ENCODE measurements at regions not wholly inside any gene's neighbourhood (a gene's known extent, or its start where the extent isn't known, plus 50 kb on each side); places are given as distances from the start of the nearest gene placed in this dataset.

DNA sequence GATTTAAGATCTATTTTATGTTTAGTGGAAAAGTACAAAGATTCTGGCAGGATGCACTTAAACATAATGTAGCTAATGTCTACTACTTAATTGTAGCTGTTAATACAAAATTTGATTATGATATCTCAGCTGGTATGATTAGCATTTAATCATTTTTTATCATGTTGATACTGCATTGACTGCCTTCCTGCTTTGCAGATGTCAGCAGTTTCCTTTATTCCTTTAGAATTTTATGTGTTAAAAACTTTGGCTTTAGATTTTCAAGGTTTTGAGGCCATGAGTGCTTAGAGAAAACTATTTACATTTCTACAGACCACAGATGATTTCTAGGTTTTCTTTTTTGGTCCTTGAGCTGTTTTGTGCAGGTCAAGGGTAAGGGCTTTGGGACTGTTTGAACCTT is 152.2 kb downstream of the ZNF326 start:
- no peak overlapping the region for H3K4me3 ChIP-seq
- H3K27ac ChIP-seq, result no peak overlapping the region
- ChIA-PET CTCF (no interaction called here), POLR2A (no interaction called here)
- DNase-seq (ENCODE audit: low read depth in 1 of 2, low spot score in 1 of 2), result no peak
- H3K4me2 ChIP-seq, result no peak overlapping the region
- H3K9me3 ChIP-seq, result no peaks in the 10 kb centered on the region
- no peak for FAIRE-seq
- H3K4me1 ChIP-seq, result no peaks in the 10 kb centered on the region
- no peak for ATAC-seq
- TF ChIP-seq, protein P1, sequence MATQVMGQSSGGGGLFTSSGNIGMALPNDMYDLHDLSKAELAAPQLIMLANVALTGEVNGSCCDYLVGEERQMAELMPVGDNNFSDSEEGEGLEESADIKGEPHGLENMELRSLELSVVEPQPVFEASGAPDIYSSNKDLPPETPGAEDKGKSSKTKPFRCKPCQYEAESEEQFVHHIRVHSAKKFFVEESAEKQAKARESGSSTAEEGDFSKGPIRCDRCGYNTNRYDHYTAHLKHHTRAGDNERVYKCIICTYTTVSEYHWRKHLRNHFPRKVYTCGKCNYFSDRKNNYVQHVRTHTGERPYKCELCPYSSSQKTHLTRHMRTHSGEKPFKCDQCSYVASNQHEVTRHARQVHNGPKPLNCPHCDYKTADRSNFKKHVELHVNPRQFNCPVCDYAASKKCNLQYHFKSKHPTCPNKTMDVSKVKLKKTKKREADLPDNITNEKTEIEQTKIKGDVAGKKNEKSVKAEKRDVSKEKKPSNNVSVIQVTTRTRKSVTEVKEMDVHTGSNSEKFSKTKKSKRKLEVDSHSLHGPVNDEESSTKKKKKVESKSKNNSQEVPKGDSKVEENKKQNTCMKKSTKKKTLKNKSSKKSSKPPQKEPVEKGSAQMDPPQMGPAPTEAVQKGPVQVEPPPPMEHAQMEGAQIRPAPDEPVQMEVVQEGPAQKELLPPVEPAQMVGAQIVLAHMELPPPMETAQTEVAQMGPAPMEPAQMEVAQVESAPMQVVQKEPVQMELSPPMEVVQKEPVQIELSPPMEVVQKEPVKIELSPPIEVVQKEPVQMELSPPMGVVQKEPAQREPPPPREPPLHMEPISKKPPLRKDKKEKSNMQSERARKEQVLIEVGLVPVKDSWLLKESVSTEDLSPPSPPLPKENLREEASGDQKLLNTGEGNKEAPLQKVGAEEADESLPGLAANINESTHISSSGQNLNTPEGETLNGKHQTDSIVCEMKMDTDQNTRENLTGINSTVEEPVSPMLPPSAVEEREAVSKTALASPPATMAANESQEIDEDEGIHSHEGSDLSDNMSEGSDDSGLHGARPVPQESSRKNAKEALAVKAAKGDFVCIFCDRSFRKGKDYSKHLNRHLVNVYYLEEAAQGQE (IDR thresholded peaks at IDR 0.05), result no peak
- TF ChIP-seq, protein P2, sequence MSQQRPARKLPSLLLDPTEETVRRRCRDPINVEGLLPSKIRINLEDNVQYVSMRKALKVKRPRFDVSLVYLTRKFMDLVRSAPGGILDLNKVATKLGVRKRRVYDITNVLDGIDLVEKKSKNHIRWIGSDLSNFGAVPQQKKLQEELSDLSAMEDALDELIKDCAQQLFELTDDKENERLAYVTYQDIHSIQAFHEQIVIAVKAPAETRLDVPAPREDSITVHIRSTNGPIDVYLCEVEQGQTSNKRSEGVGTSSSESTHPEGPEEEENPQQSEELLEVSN (IDR thresholded peaks at IDR 0.05; ENCODE audit: borderline replicate concordance, low read depth), result no peak
- TF ChIP-seq MAFK (IDR thresholded peaks at IDR 0.05; ENCODE audit: partially characterized antibody), result peak; percentile 30
- no peak for TF ChIP-seq POLR2AphosphoS2 (conservative IDR thresholded peaks at IDR 0.05; ENCODE audit: low read length)

DNA sequence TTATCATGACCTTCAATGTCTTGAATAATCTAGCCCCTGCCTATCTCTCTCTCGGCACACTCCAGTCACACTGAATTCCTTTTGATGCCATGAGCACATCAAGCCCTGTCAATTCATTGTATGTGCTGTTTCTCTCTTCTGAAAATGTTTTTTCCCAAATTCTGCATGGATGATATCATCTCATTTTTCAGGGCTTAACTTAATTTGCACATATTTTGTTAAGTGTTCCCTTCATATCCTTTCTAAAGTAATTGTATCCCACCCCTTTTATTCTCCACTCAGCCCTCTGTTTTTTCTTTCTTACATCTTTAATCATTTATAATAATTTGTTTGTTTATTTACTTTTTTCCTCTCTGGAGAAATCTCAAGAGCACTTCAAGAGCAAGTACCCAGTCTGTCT is 149.9 kb downstream of the ZNF326 start:
- DNase-seq (ENCODE audit: low read depth in 1 of 2, low spot score in 1 of 2) (no peak), FAIRE-seq (no peak), ATAC-seq (no peak)
- Histone ChIP-seq H3K4me1 (no peaks in the 10 kb centered on the region), H3K9me3 (no peaks in the 10 kb centered on the region; the same call in 2 of the 3 replicates), H3K4me3 (no peak overlapping the region), H3K4me2 (no peak overlapping the region), H3K27ac (no peak overlapping the region)
- 3% methylated on average over 1 of the region's 1 CpG for WGBS (ENCODE audit: missing lambda C conversion rate)
- POLR2A ChIA-PET, result no interaction called here
- TF ChIP-seq, protein P3, sequence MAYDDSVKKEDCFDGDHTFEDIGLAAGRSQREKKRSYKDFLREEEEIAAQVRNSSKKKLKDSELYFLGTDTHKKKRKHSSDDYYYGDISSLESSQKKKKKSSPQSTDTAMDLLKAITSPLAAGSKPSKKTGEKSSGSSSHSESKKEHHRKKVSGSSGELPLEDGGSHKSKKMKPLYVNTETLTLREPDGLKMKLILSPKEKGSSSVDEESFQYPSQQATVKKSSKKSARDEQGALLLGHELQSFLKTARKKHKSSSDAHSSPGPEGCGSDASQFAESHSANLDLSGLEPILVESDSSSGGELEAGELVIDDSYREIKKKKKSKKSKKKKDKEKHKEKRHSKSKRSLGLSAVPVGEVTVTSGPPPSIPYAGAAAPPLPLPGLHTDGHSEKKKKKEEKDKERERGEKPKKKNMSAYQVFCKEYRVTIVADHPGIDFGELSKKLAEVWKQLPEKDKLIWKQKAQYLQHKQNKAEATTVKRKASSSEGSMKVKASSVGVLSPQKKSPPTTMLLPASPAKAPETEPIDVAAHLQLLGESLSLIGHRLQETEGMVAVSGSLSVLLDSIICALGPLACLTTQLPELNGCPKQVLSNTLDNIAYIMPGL (CRISPR knock-in tag; IDR thresholded peaks at IDR 0.05; ENCODE audit: borderline replicate concordance), result no peak
- TF ChIP-seq NFE2L2 (conservative IDR thresholded peaks at IDR 0.05; ENCODE audit: low read length) (no peak), TFCP2L1 (CRISPR knock-in tag; IDR thresholded peaks at IDR 0.05) (no peak), RCOR1 (IDR thresholded peaks at IDR 0.05; ENCODE audit: low read depth, low read length) (no peak), ZFP36 (IDR thresholded peaks at IDR 0.05; ENCODE audit: borderline replicate concordance, partially characterized antibody) (no peak), NPAS2 (CRISPR knock-in tag; IDR thresholded peaks at IDR 0.05; ENCODE audit: borderline replicate concordance) (no peak), FOXS1 (CRISPR knock-in tag; IDR thresholded peaks at IDR 0.05) (no peak), JUNB (IDR thresholded peaks at IDR 0.05) (no peak), RAD21 (conservative IDR thresholded peaks at IDR 0.05 in 1 of 2, IDR thresholded peaks at IDR 0.05 in 1 of 2) (no peak)
- TF ChIP-seq, protein P2 (IDR thresholded peaks at IDR 0.05; ENCODE audit: borderline replicate concordance, low read depth), result no peak
- CTCF ChIA-PET, result no interaction called here

DNA sequence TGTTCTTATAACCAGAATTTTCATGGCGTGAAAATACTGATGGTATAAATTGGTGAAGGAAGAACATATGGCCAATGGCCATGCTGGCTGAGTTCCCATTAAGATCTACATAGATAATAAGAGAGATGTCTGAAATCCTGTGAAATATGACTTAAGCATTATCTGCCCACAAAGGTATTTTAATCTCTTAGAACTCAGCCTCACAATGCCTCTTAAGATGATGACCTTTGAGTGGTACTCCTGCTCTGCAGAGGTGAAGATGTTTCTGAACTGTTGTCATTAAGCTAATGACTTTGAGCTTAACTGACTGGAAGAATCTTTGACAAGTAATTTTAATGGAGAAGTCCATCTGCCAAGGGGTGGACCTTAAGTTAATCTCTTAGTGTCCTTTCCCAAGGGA is 148.7 kb downstream of the ZNF326 start:
- no peak for DNase-seq (ENCODE audit: low read depth in 1 of 2, low spot score in 1 of 2)
- WGBS (ENCODE audit: missing lambda C conversion rate), result 4% methylated on average over 1 of the region's 1 CpG
- H3K4me2 ChIP-seq, result no peak overlapping the region
- POLR2A ChIA-PET, result no interaction called here
- H3K9me3 ChIP-seq, result no peaks in the 10 kb centered on the region; the same call in 2 of the 3 replicates
- FAIRE-seq, result no peak
- ATAC-seq, result no peak
- H3K27ac ChIP-seq, result no peak overlapping the region
- H3K4me1 ChIP-seq, result no peaks in the 10 kb centered on the region
- CTCF ChIA-PET, result interaction anchor here (1.3 to 1.5 kb wide), 2 partner anchors 10 to 11 kb away, joined by 3 to 6 read pairs; no protein-coding TSS in a partner anchor
- no peak overlapping the region for H3K4me3 ChIP-seq
- TF ChIP-seq FOSL2 (IDR thresholded peaks at IDR 0.05) (no peak), FOSL2 (CRISPR knock-in tag; IDR thresholded peaks at IDR 0.05) (no peak), HOXB13 (CRISPR knock-in tag; IDR thresholded peaks at IDR 0.05; ENCODE audit: low read depth) (no peak), ZFP36 (IDR thresholded peaks at IDR 0.05; ENCODE audit: borderline replicate concordance, partially characterized antibody) (no peak), FOSB (CRISPR knock-in tag; IDR thresholded peaks at IDR 0.05) (no peak), EHMT2 (IDR thresholded peaks at IDR 0.05; ENCODE audit: low read depth) (no peak), RARB (CRISPR knock-in tag; IDR thresholded peaks at IDR 0.05) (no peak), CBX2 (IDR thresholded peaks at IDR 0.05; ENCODE audit: borderline replicate concordance, low read depth) (no peak), KDM1A (IDR thresholded peaks at IDR 0.05; ENCODE audit: low read depth) (no peak), KDM5A (IDR thresholded peaks at IDR 0.05) (no peak), EHF (CRISPR knock-in tag; IDR thresholded peaks at IDR 0.05) (no peak), HOXA7 (CRISPR knock-in tag; IDR thresholded peaks at IDR 0.05) (no peak), JUN (IDR thresholded peaks at IDR 0.05) (no peak), TFCP2L1 (CRISPR knock-in tag; IDR thresholded peaks at IDR 0.05) (no peak)
- TF ChIP-seq, protein P4, sequence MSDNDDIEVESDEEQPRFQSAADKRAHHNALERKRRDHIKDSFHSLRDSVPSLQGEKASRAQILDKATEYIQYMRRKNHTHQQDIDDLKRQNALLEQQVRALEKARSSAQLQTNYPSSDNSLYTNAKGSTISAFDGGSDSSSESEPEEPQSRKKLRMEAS (IDR thresholded peaks at IDR 0.05), result no peak
- TF ChIP-seq, protein P5, sequence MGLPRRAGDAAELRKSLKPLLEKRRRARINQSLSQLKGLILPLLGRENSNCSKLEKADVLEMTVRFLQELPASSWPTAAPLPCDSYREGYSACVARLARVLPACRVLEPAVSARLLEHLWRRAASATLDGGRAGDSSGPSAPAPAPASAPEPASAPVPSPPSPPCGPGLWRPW (IDR thresholded peaks at IDR 0.05), result no peak
- TF ChIP-seq, protein P6, sequence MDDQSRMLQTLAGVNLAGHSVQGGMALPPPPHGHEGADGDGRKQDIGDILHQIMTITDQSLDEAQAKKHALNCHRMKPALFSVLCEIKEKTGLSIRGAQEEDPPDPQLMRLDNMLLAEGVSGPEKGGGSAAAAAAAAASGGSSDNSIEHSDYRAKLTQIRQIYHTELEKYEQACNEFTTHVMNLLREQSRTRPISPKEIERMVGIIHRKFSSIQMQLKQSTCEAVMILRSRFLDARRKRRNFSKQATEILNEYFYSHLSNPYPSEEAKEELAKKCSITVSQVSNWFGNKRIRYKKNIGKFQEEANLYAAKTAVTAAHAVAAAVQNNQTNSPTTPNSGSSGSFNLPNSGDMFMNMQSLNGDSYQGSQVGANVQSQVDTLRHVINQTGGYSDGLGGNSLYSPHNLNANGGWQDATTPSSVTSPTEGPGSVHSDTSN (IDR thresholded peaks at IDR 0.05), result no peak
